Muscle of leg (tissue), 3 donors: ENCODE measurements at regions not wholly inside any gene's neighbourhood (a gene's known extent, or its start where the extent isn't known, plus 50 kb on each side); places are given as distances from the start of the nearest gene placed in this dataset.

Experiments used
- DNase-seq: peaks from one replicate; pipeline ENCODE4 v3.0.0; 2013
- H3K27ac ChIP-seq: one replicate; pipeline ENCODE4 v1.5.1; 2013; ENCODE audit warnings: mild to moderate bottlenecking, low read length, control low read depth
- H3K27me3 ChIP-seq: one replicate; pipeline ENCODE4 v1.6.1; 2013; ENCODE audit warnings: low read length; ENCODE audit not compliant: control insufficient read depth, insufficient read depth
- H3K36me3 ChIP-seq: one replicate; pipeline ENCODE4 v1.6.1; 2013; ENCODE audit warnings: low read length; ENCODE audit not compliant: control insufficient read depth, insufficient read depth
- H3K4me1 ChIP-seq: one replicate; pipeline ENCODE4 v1.6.1; 2013; ENCODE audit warnings: low read length; ENCODE audit not compliant: control insufficient read depth, insufficient read depth
- H3K4me3 ChIP-seq: one replicate; pipeline ENCODE4 v1.5.1; 2013; ENCODE audit warnings: low read length, control low read depth
- H3K9me3 ChIP-seq: replicated peaks from 2 replicates; pipeline ENCODE4 v1.6.1; 2013; ENCODE audit warnings: low read depth, low read length; ENCODE audit not compliant: control insufficient read depth
- WGBS: methylation state at CpG from one replicate; pipeline ENCODE4 v1.1.5; 2013; ENCODE audit warnings: missing lambda C conversion rate; ENCODE audit not compliant: insufficient coverage; 5-methylcytosine and 5-hydroxymethylcytosine counted together

DNA sequence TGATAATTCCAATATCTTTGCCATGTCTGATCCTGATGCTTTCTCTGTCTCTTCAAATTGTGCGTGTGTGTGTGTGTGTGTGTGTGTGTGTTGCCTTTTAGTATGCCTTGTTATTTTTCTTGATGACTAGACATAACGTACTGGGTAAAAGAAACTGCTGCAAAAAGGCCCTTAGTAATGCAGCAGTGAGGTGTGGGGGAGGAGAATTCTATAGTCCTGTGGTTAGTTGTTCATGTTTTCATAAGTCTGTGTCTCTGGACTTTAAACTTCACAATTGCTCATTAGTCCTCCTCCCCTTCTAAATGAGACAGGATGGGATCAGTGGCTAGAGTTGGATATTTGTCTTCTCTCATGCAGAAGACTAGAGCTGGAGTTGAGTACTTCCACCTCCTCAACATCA, 346.2 kb upstream of the IRX1 start:
- Histone ChIP-seq H3K27ac (no peak overlapping the region), H3K27me3 (peaks cover 2% of the 10 kb centered on the region), H3K4me3 (no peak overlapping the region), H3K36me3 (no peaks in the 10 kb centered on the region), H3K9me3 (no peaks in the 10 kb centered on the region), H3K4me1 (no peaks in the 10 kb centered on the region)
- DNase-seq, result no peak
- no CpG with 5 or more reads among the region's 2 CpGs for WGBS

DNA sequence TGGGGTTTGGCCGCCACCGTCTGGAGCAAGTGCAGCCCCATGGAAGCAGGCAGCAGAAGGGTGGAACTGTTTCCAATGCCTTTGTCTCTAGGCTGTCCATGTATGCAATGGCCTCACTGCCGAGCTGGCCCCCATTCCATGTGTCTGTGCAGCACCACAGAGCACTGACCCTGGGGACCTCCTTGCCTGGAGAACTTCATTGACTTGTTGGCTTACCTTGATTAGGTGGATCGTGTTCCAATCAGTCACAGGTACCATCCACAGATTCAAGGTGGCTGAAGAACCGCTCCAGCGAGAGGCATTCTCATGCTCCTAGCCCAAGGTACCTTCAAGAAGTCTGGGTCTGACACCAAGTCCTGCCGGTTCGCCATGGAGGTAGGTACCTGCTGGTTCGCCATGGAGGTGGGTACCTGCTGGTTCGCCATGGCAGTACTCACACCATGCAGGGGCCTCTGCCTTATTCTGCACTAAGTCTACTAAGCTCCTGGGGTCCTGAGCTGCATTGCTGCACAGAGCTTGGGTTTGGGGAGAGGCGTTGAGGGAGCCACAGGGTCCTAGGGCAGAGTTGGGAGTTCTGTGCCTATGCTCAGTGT, 358.3 kb upstream of the IRX1 start:
- DNase-seq, result no peak
- H3K36me3 ChIP-seq, result no peaks in the 10 kb centered on the region
- peaks cover 3% of the 10 kb centered on the region for H3K9me3 ChIP-seq
- H3K4me3 ChIP-seq, result no peak overlapping the region
- no peak overlapping the region for H3K27ac ChIP-seq
- H3K27me3 ChIP-seq, result no peaks in the 10 kb centered on the region
- 86% methylated on average over 9 of the region's 11 CpGs for WGBS
- H3K4me1 ChIP-seq, result peaks cover 5% of the 10 kb centered on the region

DNA sequence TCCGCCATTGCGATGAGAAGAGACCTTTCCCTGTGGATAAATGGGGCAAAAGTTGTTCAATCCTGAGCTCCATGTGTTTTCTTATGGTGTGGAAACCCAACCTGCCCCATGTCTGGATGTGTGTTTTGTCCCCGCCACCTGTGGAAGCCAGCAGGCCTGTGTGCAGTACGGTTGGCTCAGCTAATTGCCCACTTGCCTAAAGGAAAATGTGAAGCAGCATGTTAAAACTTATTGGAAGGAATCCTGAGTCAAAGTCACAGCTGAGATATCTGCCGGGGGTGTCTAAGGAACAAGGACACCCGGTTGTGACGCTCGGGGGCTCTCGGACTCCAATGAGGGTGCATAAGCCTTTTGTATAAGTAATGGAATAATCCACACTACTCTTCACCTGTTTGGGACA, 361.1 kb upstream of the IRX1 start:
- WGBS, result 88% methylated on average over 2 of the region's 9 CpGs

DNA sequence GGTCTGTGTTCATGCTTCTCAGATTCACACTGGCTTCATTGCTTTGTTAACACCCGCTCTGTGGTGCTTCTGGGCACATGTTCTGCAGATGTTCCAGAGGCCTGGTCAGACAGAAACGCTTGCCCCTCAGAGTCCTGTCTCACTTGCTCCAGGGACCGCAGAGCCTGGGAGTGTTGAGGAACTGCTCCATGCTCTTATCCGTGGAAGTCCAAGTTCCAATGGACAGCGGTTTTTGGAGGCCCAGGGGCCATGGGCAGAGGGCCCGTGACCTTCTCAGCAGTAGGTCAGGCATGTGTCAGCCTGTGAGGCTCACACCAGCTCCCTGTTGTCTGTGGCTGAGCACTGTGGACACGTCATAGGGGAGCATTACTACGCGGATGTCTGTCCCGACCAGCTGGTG, 364.7 kb upstream of the IRX1 start:
- Histone ChIP-seq H3K4me1 (peaks cover 13% of the 10 kb centered on the region), H3K27ac (no peak overlapping the region), H3K9me3 (no peaks in the 10 kb centered on the region), H3K27me3 (no peaks in the 10 kb centered on the region), H3K4me3 (no peak overlapping the region), H3K36me3 (no peaks in the 10 kb centered on the region)
- no peak for DNase-seq
- WGBS, result 88% methylated on average over 10 of the region's 10 CpGs

More for the DNA sequence above, 361.1 kb upstream of the IRX1 start:
- no peaks in the 10 kb centered on the region for H3K36me3 ChIP-seq
- no peaks in the 10 kb centered on the region for H3K9me3 ChIP-seq
- H3K27me3 ChIP-seq, result no peaks in the 10 kb centered on the region
- H3K4me3 ChIP-seq, result no peak overlapping the region
- DNase-seq, result no peak
- peaks cover 11% of the 10 kb centered on the region for H3K4me1 ChIP-seq
- H3K27ac ChIP-seq, result no peak overlapping the region

DNA sequence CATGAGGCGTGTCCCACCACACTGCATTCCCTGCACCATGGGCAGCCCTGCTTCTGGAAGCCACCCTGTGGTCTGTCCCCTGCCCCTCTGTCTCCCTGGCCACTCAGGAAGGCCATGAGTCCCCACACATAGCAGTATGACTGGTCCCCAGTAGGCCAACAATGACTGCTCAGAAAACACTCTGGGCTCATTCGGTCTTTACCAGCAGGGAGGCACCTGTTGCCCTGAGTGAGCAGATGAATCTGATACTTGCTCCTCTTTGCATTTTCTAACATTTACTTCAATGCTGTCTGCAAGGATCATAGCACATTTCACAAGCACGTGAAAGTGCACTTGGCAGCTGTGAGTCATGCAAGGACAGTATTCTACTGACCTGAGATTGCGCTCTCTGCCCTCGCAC, 365.4 kb upstream of the IRX1 start:
- peaks cover 14% of the 10 kb centered on the region for H3K4me1 ChIP-seq
- WGBS, result 78% methylated on average over 3 of the region's 5 CpGs
- DNase-seq, result peak; percentile 6
- H3K9me3 ChIP-seq, result no peaks in the 10 kb centered on the region
- no peak overlapping the region for H3K27ac ChIP-seq
- H3K4me3 ChIP-seq, result no peak overlapping the region
- H3K27me3 ChIP-seq, result no peaks in the 10 kb centered on the region
- H3K36me3 ChIP-seq, result no peaks in the 10 kb centered on the region

DNA sequence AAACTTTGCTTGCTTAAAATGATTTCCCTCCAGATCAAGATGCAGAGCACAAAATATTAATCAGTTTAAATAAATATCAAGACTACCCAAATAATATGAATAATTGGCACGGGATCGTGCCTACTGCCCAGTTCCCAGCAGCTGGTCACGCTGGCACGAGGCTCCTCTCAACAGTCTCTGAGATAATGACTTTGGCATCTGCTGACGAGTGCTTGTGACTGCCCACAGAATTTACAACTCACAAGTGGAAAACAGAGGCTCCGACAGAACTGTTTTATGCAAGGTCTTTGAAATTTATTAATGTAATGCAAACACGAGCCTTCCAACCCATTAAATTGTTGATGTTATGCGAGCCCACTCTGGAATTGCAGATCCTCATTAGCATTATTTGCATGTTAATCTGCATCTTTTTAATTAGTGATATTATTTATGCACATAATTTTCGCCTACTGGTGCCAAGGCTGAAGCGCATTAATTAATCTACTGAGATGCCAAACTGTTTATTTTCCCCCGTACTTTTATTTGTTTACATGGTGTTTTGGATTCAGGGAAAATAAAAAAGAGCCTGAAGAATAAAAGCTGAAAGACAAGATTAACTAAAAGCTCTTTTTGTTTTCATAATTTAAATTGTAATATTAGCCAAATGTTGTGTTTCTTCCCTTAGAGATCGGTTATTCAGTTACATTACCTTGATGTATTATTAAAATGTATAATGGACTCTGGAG, 369.3 kb upstream of the IRX1 start:
- 0% methylated on average over 1 of the region's 12 CpGs for WGBS
- no peak overlapping the region for H3K4me3 ChIP-seq
- peaks cover 23% of the 10 kb centered on the region for H3K4me1 ChIP-seq
- peak; percentile 69 for DNase-seq
- no peaks in the 10 kb centered on the region for H3K27me3 ChIP-seq
- no peaks in the 10 kb centered on the region for H3K9me3 ChIP-seq
- H3K27ac ChIP-seq, result no peak overlapping the region
- no peaks in the 10 kb centered on the region for H3K36me3 ChIP-seq

DNA sequence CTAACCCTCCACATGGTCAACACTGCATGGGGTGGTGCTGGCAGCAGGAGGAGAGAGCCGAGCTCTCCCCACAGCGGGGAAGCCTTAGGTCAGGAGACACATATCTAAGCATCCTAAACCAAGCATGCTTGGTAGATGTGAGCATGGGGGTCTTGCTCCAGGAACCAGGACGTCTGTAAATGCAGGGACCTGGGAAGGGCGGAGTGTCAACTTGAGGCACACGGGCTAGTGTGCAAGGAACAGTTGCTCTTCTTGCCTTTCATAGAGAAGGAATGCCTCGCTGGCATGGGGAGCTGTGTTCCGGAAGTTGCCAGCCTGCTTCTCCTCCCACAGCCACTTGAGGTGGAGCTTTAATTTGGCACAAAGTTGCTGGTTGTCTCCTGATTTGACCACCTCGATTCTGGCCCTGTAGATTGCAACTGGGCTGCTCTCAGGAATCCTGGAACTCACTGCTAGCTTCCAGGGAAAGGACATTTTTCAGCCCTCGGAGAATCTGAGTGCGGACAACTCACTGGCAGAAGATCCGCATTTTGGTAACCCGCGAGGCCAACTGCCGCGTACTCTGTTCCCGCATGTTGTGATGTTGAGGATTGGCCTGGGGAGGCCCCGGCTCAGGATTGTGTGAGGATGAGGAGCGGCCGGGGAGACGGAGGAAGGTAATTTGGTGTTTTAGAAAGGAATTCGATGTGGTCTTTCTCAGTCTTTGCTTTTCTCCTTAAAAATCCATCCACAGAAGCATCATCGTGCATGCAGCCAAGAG, 370.3 kb upstream of the IRX1 start:
- H3K4me1 ChIP-seq, result peaks cover 21% of the 10 kb centered on the region
- no peak overlapping the region for H3K27ac ChIP-seq
- H3K9me3 ChIP-seq, result no peaks in the 10 kb centered on the region
- H3K4me3 ChIP-seq, result no peak overlapping the region
- 83% methylated on average over 14 of the region's 22 CpGs for WGBS
- no peaks in the 10 kb centered on the region for H3K27me3 ChIP-seq
- DNase-seq, result peak; percentile 19
- no peaks in the 10 kb centered on the region for H3K36me3 ChIP-seq

DNA sequence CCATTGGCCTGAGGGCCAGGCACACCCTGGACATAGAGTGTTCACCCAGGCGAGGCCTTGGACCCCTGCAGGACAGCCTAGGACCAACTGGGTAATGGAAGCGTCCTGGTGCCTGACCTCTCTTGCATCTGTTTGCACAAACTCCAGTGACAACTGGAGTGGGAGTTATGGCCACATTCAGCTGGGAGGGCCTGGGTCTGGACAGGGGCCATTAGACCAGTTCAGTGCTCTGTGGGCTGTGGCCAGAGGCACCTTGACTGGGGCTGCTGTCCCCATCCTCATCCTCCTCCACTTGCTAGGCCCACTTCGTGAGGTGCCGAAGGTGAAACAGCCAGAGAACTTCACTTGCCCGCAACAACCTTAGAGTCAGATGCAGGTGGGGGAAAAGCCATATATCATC, 372.7 kb upstream of the IRX1 start:
- no peaks in the 10 kb centered on the region for H3K27me3 ChIP-seq
- no peak overlapping the region for H3K27ac ChIP-seq
- H3K4me1 ChIP-seq, result peaks cover 17% of the 10 kb centered on the region
- WGBS, result 94% methylated on average over 2 of the region's 5 CpGs
- no peaks in the 10 kb centered on the region for H3K36me3 ChIP-seq
- DNase-seq, result no peak
- H3K9me3 ChIP-seq, result no peaks in the 10 kb centered on the region
- H3K4me3 ChIP-seq, result no peak overlapping the region

DNA sequence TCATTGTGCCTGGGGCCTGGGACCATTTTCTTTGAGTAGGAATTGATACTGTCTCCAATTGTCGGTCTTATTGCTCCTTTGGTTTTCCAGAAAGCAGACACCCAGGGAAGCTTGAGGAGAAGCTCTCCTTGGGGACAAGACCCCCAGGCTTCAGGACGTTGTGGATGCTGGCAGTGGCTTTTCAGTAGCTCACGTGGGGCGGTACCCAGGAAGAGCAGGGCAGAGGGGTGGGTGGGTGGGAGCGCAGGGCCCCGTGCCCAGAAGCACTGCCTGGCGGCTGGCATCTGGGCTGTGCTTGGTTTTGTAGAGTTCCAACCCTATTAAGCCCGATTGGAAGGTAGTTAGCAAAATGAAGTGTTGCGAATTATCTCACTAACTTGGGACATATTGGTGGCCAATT, 374.2 kb upstream of the IRX1 start:
- H3K4me1 ChIP-seq, result peaks cover 16% of the 10 kb centered on the region
- no peaks in the 10 kb centered on the region for H3K36me3 ChIP-seq
- H3K27ac ChIP-seq, result no peak overlapping the region
- H3K4me3 ChIP-seq, result no peak overlapping the region
- WGBS, result 69% methylated on average over 4 of the region's 9 CpGs
- no peak for DNase-seq
- no peaks in the 10 kb centered on the region for H3K9me3 ChIP-seq
- H3K27me3 ChIP-seq, result no peaks in the 10 kb centered on the region

DNA sequence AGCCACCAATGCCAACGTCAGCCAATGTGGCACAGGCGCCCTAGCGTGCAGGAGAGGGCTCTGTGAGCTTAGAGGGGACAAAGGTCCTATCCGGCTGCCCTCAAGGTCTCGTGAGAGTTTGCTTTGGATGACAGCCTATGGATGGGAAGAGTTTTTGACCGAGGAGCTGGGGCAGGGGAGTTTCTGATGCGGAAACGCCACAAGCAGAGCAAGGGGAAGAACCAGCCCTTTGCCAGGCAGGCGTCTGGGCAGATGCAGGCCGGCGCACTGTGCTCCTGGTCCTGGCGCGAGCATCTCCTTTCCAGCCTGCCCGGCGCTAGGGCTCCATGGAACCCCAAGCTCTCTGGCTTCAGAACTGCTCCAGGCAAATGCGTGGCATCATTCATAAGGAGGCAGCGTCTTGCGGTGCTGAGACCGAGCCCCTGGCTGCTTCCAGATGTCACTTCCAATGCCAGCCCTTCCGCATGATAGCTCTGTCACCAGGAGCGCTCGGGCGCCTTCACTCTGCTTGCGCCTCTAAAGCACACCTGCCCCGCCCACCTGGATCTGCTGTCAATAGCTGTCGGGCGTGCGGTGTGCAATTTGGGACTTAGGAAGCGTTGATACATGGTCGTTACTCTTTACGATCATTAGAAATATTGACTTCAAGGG, 374.9 kb upstream of the IRX1 start:
- H3K27me3 ChIP-seq, result no peaks in the 10 kb centered on the region
- DNase-seq, result no peak
- peaks cover 14% of the 10 kb centered on the region for H3K4me1 ChIP-seq
- no peaks in the 10 kb centered on the region for H3K9me3 ChIP-seq
- no peak overlapping the region for H3K4me3 ChIP-seq
- no peak overlapping the region for H3K27ac ChIP-seq
- 89% methylated on average over 31 of the region's 31 CpGs for WGBS
- H3K36me3 ChIP-seq, result no peaks in the 10 kb centered on the region
